ENCODE measurements at regions not wholly inside any gene's neighbourhood (a gene's known extent, or its start where the extent isn't known, plus 50 kb on each side); places are given as distances from the start of the nearest gene placed in this dataset.
"Not testable (repeated sequence)": the region's sequence is repeated elsewhere in the genome, so short reads cannot be mapped to it uniquely, and the experiment has no call there.

GRCh38 chr4:134624365-134624764 is 422.8 kb upstream of the PABPC4L start:
- no peak for DNase-seq

GRCh38 chr4:134622626-134623575 is 421.3 kb upstream of the PABPC4L start:
- not testable (repeated sequence) for DNase-seq

DNA sequence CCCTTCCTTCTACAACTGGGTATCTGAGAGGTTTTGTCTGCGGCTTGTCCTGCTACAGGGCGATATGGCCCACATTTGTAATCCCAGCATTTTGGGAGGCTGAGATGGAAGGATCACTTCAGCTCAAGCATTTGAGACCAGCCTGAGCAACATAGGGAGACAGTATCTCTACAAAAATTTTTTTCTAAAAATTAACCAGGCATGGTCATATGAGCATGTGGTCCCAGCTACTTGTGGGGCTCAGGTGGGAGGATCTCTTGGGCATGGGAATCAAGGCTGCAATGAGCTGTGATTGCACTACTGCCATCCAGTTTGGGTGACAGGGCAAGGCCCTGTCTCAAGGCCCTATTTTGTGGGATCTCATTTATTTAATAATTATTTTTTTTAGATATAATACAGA is 420.6 kb upstream of the PABPC4L start:
- no peak for DNase-seq

DNA sequence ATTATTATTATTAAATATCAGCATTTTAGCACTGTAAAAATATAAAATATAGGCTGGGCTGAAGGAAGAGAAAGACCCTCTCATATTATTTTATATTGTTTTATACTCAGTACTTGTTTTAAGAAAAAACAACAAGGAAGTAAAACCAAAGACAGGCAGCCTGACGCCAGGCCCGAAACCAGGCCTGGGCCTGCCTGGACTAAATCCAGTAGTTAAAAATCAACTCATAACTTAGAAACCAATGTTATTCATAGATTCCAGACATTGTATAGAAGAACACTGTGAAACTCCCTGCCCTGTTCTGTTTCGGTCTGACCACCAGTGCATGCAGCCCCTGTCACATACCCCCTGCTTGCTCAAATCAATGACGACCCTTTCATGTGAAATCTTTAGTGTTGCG is 420.1 kb upstream of the PABPC4L start:
- not testable (repeated sequence) for DNase-seq

- no peak for DNase-seq
Observed at GRCh38 chr4:134610956-134611355, 409.4 kb upstream of the PABPC4L start.

- DNase-seq: no peak
Observed at GRCh38 chr4:134610172-134610571, 408.6 kb upstream of the PABPC4L start.

- no peak for DNase-seq
Observed at GRCh38 chr4:134601706-134602105, 400.1 kb upstream of the PABPC4L start.

GRCh38 chr4:134591326-134591725 is 389.7 kb upstream of the PABPC4L start:
- DNase-seq: no peak

DNA sequence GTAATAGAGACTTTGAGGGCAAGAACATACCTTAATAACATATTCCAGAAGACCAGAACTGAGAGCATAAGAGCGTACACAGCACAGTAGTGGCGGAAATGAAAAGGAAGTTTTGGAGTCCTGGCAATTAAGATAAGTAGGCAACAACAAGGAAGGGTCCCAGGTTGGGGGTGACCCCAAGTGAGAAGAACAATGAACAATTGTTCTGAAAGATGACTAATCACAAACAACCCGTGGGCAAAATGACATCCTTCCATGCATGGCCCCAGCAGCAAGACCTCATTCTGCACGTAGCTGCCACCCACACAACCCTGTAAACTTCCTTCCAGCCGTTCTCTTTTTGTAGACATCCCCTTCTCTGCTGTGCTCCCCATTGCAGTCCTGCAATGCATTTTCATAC is 384.4 kb upstream of the PABPC4L start:
- DNase-seq: no peak

DNA sequence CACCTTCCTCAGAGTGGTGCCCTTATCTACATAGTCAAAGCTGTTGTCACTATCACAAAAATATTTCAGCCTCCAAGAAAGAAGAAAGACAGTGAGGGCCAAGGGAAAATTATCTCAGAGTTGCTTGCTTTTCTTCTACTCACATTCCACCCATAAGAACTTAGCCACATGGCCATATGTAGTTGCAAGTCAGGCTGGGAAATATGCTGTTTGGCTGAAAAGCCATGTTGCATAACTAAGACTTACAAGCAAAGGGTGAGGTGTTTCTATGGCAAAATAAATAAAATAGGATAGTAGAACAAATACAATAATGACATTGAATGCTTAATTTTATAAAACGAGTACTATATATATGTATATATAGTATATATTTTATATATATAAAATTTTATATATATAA is 365.9 kb upstream of the PABPC4L start:
- no peak for DNase-seq

DNA sequence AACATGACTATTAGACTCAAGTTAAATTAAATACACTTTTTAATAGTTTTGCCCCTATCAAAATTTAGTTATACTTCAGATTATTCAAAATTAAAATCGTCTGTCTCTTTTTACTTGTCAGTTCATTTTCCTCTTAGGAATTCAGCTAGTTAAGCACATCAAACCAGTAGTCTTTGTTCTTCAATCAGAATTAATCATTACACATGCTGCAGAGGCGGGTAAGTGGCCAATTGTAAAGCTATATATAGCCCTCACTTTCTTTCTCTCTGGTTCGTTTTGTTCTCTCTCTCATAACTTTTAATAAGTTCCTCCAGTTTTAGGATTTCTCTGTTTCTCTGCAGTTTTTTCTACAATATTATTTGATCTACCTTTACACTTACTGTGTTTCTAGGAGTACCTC is 359.1 kb upstream of the PABPC4L start:
- DNase-seq: no peak

DNA sequence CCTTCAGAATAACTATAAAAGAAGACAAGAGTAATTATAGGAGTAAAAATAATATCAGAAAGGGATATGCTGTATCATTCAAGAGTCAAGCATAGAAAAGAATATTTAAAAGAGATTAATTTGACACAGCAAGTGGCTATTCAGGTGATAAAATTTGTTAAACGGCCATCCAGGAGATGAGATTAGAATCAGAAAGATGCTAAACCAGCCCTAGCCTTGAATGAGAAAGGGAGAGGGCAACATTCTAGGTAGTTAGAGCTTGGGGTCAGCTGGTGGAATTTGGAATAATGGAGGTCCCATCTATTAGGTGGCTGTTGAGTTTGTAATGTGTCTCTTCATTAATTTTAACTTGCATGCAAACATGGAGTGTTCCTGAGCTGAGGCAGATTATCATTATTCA is 350.5 kb upstream of the PABPC4L start:
- DNase-seq: no peak

- no peak for DNase-seq
Observed at GRCh38 chr4:134551348-134551747, 349.8 kb upstream of the PABPC4L start.

DNA sequence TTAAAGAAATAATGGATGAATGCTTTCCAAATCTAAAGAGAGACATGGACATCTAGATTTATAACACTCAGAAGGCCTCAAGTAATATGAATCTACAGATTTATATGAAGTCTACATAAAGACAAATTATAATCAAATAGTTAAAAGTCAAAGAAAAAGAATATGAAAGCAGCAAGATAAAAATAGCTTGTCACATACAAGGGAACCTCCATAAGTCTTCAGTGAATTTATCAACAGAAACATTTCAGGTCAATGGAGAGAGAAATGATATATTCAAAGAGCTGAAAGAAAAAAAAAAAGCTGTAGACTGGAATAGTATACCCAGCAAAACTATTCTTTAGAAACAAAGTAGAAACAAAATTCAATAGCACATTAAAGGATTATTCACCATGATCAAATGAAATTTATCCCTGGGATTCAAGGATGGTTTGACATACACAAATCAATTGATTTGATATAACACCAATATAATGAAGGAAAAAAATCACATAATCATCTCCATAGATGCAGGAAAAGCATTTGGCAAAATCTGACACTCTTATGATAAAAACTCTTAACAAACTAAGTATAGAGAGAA is 346.6 kb upstream of the PABPC4L start:
- DNase-seq: no peak

GRCh38 chr4:134546279-134546678 is 344.7 kb upstream of the PABPC4L start:
- DNase-seq: no peak

DNA sequence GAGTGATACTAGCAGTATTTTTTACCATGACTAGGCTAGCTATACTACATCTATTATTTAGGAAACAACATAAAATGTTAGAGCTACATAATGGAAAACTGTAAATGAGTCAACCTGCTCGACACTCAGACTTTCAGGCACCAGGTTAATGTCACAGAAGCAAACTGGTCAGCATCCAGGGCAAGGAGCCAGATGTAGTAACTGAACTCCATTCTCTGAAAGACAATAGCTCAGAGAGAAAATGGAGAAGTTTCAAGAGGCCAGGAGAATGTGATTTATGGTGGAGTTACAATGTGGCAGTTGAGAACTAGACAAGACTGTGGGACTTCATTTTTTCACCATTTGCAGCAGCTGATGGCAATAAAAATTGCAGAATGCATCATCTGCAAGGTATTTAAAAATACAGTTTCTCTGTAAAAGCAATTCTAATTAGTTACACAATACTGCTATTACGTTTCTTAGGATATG is 342.7 kb upstream of the PABPC4L start:
- no peak for DNase-seq

- DNase-seq: no peak
Observed at GRCh38 chr4:134540588-134540987, 339.0 kb upstream of the PABPC4L start.

DNA sequence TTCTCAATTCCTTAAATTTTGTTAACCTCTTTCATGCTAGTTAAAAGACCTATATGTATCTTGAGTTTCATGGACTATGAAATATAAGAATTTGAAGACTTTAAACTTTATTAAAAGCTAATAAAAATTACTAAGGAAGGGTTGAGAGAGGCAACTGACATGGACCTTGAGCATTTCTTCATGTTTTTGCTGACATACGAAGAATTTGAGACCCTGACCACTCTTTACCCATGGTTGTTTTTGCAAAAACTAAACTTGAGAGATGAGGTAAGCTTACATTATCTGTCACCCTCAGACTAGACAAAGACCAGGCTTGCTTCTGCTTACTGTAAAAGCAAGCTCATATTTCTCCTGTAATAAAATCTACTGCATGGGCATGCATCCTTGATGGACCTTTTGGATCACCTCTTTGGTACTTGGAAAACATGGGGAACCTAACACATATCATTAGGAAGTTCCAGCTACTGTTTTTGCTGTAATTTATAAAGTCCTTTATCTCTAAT is 338.2 kb upstream of the PABPC4L start:
- DNase-seq: no peak

- DNase-seq: no peak
Observed at GRCh38 chr4:134537701-134538100, 336.1 kb upstream of the PABPC4L start.

DNA sequence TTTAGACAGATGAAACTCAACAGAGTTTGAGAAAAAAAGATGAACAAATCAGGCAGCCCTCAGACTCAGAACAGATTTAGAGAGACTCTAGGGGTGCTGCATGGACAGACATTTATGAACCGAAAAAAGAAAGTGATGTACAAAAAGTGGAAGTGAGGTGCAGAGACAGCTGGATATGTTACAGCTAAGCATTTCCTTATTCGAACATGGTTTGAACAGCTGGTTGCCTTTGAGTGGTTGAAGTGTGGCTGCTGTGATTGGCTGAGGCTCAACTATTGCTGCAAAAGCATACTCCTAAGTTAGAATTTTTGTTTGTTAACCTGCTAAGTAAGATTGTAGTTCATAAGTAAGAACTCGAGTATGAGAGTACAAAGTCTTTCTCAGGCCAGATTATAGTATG is 331.5 kb upstream of the PABPC4L start:
- DNase-seq: no peak

GRCh38 chr4:134531013-134531412 is 329.4 kb upstream of the PABPC4L start:
- DNase-seq: no peak

DNA sequence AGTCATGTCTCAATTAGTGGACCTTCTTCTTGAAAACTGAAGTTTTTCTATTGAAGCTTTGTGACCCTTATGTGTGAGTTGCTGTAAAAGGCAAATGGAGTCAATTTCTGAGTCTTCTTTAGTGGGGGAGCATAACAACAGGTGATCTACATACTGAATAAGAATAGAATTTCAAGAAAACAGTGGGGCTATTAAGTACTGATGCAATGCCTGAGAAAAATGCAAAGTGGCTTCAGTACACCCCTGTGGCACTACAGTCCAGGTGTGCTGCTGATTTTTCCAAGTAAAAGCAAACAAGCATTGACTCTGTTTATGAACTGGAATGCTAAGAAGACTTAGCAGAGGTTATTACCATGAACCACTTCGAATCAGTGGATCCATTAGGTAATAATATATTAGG is 328.0 kb upstream of the PABPC4L start:
- no peak for DNase-seq
